Fibroblast of lung (primary cell): ENCODE measurements at regions not wholly inside any gene's neighbourhood (a gene's known extent, or its start where the extent isn't known, plus 50 kb on each side); places are given as distances from the start of the nearest gene placed in this dataset.
"Not testable (repeated sequence)": the region's sequence is repeated elsewhere in the genome, so short reads cannot be mapped to it uniquely, and the experiment has no call there.

ENCODE experiments used
- DNase-seq, 2 donors: peaks; one replicate each; pipeline versions ENCODE4 v3.0.0 to v3.0.0-alpha.2; 2010; ENCODE audit warnings: low read depth in 2 of 2
- H2AFZ ChIP-seq: 2 replicates; pipeline ENCODE4 v1.5.1; 2012; ENCODE audit warnings: low read length, control low read depth, inconsistent platforms
- H3K27ac ChIP-seq: 2 replicates; pipeline ENCODE4 v1.5.1; 2011; ENCODE audit warnings: low read length, control low read depth; ENCODE audit not compliant: insufficient read depth
- H3K27me3 ChIP-seq: 2 replicates; pipeline ENCODE4 v1.5.1; 2011; ENCODE audit warnings: mild to moderate bottlenecking, low read length; ENCODE audit not compliant: control insufficient read depth, insufficient read depth
- H3K36me3 ChIP-seq: 2 replicates; pipeline ENCODE4 v1.5.1; 2011; ENCODE audit warnings: low read length; ENCODE audit not compliant: control insufficient read depth, insufficient read depth
- H3K4me1 ChIP-seq: 2 replicates; pipeline ENCODE4 v1.5.1; 2011; ENCODE audit warnings: low read length; ENCODE audit not compliant: control insufficient read depth, insufficient read depth; ENCODE audit errors: extremely low read depth
- H3K4me2 ChIP-seq: 2 replicates; pipeline ENCODE4 v1.5.1; 2011; ENCODE audit warnings: low read length, control low read depth; ENCODE audit not compliant: insufficient read depth; ENCODE audit errors: extremely low read depth
- H3K4me3 ChIP-seq, 4 experiments: fragments of 200-600 bp in 1 of 4; sonication (generic) in 1 of 4; replicated peaks in 1 of 4; 2 replicates each; pipeline ENCODE4 v1.5.1; 2011 to 2016; ENCODE audit warnings: low read length in 4 of 4, low read depth in 3 of 4, mild to moderate bottlenecking in 3 of 4, control low read depth in 2 of 4, inconsistent platforms in 1 of 4, mixed read lengths in 1 of 4; ENCODE audit not compliant: insufficient read depth in 1 of 4; ENCODE audit errors: control extremely low read depth in 1 of 4
- H3K79me2 ChIP-seq: 2 replicates; pipeline ENCODE4 v1.5.1; 2012; ENCODE audit warnings: mild to moderate bottlenecking, low read length, inconsistent platforms; ENCODE audit not compliant: control insufficient read depth, insufficient read depth
- H3K9ac ChIP-seq: 2 replicates; pipeline ENCODE4 v1.5.1; 2011; ENCODE audit warnings: mild to moderate bottlenecking, low read length, control low read depth; ENCODE audit not compliant: insufficient read depth
- H3K9me3 ChIP-seq: 2 replicates; pipeline ENCODE4 v1.5.1; 2012; ENCODE audit warnings: low read depth, low read length; ENCODE audit not compliant: control insufficient read depth, insufficient read depth
- H4K20me1 ChIP-seq: 2 replicates; pipeline ENCODE4 v1.5.1; 2011; ENCODE audit warnings: low read length; ENCODE audit not compliant: control insufficient read depth, insufficient read depth; ENCODE audit errors: extremely low read depth

GRCh38 chr16:88231839-88232238 is 150.9 kb upstream of the ZNF469 start:
- not testable (repeated sequence) for H3K27ac ChIP-seq, DNase-seq, H3K4me1 ChIP-seq, H2AFZ ChIP-seq, H3K9ac ChIP-seq, H3K9me3 ChIP-seq, H3K36me3 ChIP-seq, H3K79me2 ChIP-seq, H3K4me2 ChIP-seq, H3K27me3 ChIP-seq, H4K20me1 ChIP-seq, H3K4me3 ChIP-seq

DNA sequence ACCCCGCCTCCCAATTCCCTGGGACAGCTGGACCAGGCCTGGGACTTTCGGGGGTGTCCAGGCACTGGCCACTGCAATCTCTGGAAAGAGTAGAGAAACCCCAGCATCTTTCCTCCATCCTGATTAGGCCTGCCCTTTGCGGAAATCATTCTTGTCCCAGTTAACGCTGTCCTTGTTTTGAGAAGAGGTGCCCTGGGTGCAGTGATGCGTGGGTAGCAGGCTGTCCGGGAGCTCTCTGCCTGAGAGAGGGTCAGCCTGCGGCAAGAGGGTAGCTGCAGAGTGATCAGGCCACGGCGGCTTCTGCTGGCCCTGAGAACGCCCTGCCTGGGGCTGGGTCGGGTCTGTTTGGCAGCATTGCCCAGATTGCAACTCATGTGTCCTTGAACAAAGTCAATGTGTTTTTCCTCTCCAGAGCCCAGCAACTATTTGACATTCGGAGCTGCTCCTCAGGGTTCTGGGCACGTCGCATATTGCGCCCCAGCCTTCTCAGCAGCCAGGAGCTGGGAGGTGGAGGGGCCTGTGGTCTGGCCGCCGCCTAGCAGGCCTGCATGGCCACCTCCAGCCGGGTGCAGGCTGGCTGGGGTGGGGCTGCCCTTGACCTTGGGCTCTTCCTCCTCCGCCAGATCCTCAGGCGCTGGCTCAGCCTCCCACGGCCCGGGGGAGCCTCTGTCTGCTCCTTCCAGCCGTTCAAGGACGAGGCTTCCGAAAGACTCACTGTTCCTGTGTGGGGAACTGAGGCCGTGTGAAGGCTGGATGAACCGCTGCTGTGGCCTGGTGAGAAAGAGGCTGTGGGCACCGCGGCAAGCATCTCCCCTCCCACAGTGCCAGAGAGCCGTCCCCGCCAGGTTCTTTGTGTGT is 150.1 kb upstream of the ZNF469 start:
- DNase-seq, H3K27me3 ChIP-seq, H3K4me1 ChIP-seq, H2AFZ ChIP-seq, H3K36me3 ChIP-seq, H3K9ac ChIP-seq, H3K9me3 ChIP-seq, H3K4me3 ChIP-seq, H3K79me2 ChIP-seq, H3K27ac ChIP-seq, H4K20me1 ChIP-seq, H3K4me2 ChIP-seq: not testable (repeated sequence)

- H2AFZ ChIP-seq, result peak overlapping the region; percentile 6
- H4K20me1 ChIP-seq, H3K4me3 ChIP-seq, H3K79me2 ChIP-seq, H3K36me3 ChIP-seq, H3K27me3 ChIP-seq, DNase-seq, H3K9me3 ChIP-seq, H3K4me2 ChIP-seq: not testable (repeated sequence)
- H3K9ac ChIP-seq, result peak overlapping the region; percentile 29
- peak overlapping the region; percentile 68 for H3K27ac ChIP-seq
- H3K4me1 ChIP-seq, result peaks cover 14% of the 10 kb centered on the region
These were observed 148.9 kb upstream of the ZNF469 start for GRCh38 chr16:88233621-88234420.

GRCh38 chr16:88234421-88235271 is 148.1 kb upstream of the ZNF469 start:
- peak overlapping the region; percentile 29 for H3K9ac ChIP-seq
- peak overlapping the region; percentile 64 for H3K4me2 ChIP-seq
- not testable (repeated sequence) for H4K20me1 ChIP-seq, H3K36me3 ChIP-seq, H3K4me3 ChIP-seq, H3K79me2 ChIP-seq, H3K9me3 ChIP-seq, H3K27me3 ChIP-seq
- H3K27ac ChIP-seq, result peak overlapping the region; percentile 68
- DNase-seq, result peak; percentile 55 to 56
- peaks cover 14% of the 10 kb centered on the region for H3K4me1 ChIP-seq
- peak overlapping the region; percentile 6 for H2AFZ ChIP-seq

DNA sequence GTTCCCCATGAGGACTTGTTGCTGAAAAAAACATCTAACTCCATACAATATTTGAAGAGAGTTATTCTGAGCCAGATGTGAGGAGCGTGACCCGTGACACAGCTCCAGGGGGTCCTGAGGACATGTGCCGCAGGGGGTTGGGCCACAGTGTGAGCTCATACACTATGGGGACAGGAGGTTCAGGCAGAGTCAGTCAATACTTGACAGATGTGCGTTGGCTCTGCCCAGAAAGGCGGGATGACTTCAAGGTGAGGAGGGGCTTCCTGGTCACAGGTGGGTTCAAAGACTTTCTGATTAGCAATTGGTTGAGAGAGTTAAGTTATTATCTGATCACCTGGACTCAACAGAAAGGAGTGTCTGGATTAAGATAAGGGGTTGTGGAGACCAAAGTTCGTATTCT is 147.1 kb upstream of the ZNF469 start:
- H3K9me3 ChIP-seq, H3K9ac ChIP-seq, H3K36me3 ChIP-seq, H2AFZ ChIP-seq, H4K20me1 ChIP-seq, DNase-seq, H3K27ac ChIP-seq, H3K79me2 ChIP-seq, H3K4me2 ChIP-seq, H3K27me3 ChIP-seq, H3K4me3 ChIP-seq: not testable (repeated sequence)
- H3K4me1 ChIP-seq, result peaks cover 21% of the 10 kb centered on the region

GRCh38 chr16:88236229-88236628 is 146.5 kb upstream of the ZNF469 start:
- not testable (repeated sequence) for H3K27ac ChIP-seq, DNase-seq

More at GRCh38 chr16:88236229-88236628, 146.5 kb upstream of the ZNF469 start:
- not testable (repeated sequence) for H4K20me1 ChIP-seq, H2AFZ ChIP-seq, H3K4me3 ChIP-seq, H3K27me3 ChIP-seq, H3K9me3 ChIP-seq, H3K4me2 ChIP-seq, H3K9ac ChIP-seq, H3K79me2 ChIP-seq, H3K36me3 ChIP-seq
- H3K4me1 ChIP-seq, result peaks cover 21% of the 10 kb centered on the region
